ENCODE measurements at regions not wholly inside any gene's neighbourhood (a gene's known extent, or its start where the extent isn't known, plus 50 kb on each side); places are given as distances from the start of the nearest gene placed in this dataset.

DNA sequence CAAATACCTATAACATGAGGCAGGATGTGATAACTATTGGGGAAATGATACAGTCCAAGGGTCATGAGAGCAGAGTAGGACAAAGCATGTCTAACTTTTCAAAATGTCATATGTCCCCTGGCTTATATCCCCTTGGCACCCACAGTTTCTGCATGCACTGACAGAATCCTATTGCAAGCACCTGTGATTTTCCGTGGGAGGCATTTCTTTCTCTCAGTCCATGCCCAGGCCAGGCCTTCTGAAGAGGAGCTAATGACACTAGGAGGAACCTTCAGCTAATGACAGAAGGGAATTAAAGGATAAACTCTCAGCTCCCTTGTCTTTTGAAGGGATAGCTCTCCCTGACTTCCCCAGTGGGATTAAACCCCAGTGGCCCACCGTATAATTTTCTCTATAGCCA lies 249.2 kb downstream of the TTC6 start:
- TF ChIP-seq, protein P1, sequence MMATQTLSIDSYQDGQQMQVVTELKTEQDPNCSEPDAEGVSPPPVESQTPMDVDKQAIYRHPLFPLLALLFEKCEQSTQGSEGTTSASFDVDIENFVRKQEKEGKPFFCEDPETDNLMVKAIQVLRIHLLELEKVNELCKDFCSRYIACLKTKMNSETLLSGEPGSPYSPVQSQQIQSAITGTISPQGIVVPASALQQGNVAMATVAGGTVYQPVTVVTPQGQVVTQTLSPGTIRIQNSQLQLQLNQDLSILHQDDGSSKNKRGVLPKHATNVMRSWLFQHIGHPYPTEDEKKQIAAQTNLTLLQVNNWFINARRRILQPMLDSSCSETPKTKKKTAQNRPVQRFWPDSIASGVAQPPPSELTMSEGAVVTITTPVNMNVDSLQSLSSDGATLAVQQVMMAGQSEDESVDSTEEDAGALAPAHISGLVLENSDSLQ (IDR thresholded peaks at IDR 0.05): no peak
- TF ChIP-seq SUZ12 (IDR thresholded peaks at IDR 0.05) (no peak), BHLHE40 (IDR thresholded peaks at IDR 0.05; ENCODE audit: borderline replicate concordance) (no peak), FOXA1 (IDR thresholded peaks at IDR 0.05) (no peak), FOXM1 (IDR thresholded peaks at IDR 0.05; ENCODE audit: borderline replicate concordance) (no peak)

Data from HEK293T (cell line).